B cell (primary cell): ENCODE measurements at regions not wholly inside any gene's neighbourhood (a gene's known extent, or its start where the extent isn't known, plus 50 kb on each side); places are given as distances from the start of the nearest gene placed in this dataset.

Source experiments
- ATAC-seq: fragments of 200-7000 bp; cut with Tn5 transposase; one replicate; pipeline ENCODE4 v1.10.0; 2021; ENCODE audit warnings: low read depth, mild to moderate bottlenecking, moderate number of reproducible peaks, moderate library complexity
- CTCF ChIA-PET: fragments of 350-600 bp; sonication (Branson Sonifier 250); formaldehyde crosslinking; loops from one replicate; lab custom pipeline; 2021; ENCODE audit warnings: antibody characterized with exemption, inconsistent platforms; lab: Charles Lee
- POLR2A ChIA-PET: fragments of 350-600 bp; sonication (Branson Sonifier 250); formaldehyde crosslinking; loops from one replicate; lab custom pipeline; 2021; ENCODE audit warnings: antibody characterized with exemption; lab: Charles Lee
- DNase-seq: peaks from one replicate; pipeline ENCODE4 v3.0.0; 2013
- H2AFZ ChIP-seq: 2 replicates; pipeline ENCODE4 v1.6.1; 2012; ENCODE audit warnings: mild to moderate bottlenecking, low read depth, low read length; ENCODE audit not compliant: insufficient read depth, poor library complexity, severe bottlenecking
- H3K27ac ChIP-seq, 2 donors: 1 replicate in 1 of 2; 2 replicates in 1 of 2; pipeline ENCODE4 v1.5.1; 2012 to 2013; ENCODE audit warnings: low read length in 2 of 2, mild to moderate bottlenecking in 2 of 2, moderate library complexity in 1 of 2
- H3K27me3 ChIP-seq, 4 experiments: fragments of 200-600 bp in 1 of 4; sonication (generic) in 1 of 4; replicated peaks in 1 of 4; 1 replicate in 2 of 4; 2 replicates in 2 of 4; pipeline versions ENCODE4 v1.6.1 to v1.7.0; 2013 to 2016; ENCODE audit warnings: low read length in 3 of 4, mild to moderate bottlenecking in 2 of 4, mixed read lengths in 1 of 4, moderate library complexity in 1 of 4; ENCODE audit not compliant: insufficient read depth in 4 of 4, control insufficient read depth in 3 of 4; ENCODE audit errors: control extremely low read depth in 1 of 4
- H3K36me3 ChIP-seq, 2 experiments: replicated peaks in 1 of 2; 1 replicate in 1 of 2; 2 replicates in 1 of 2; pipeline versions ENCODE4 v1.6.1 to v1.7.1; 2013; ENCODE audit warnings: low read length in 1 of 2; ENCODE audit not compliant: insufficient read depth in 2 of 2, control insufficient read depth in 1 of 2; ENCODE audit errors: control extremely low read depth in 1 of 2, extremely low read depth in 1 of 2
- H3K4me1 ChIP-seq, 2 donors: fragments of 200-600 bp in 1 of 2; sonication (generic) in 1 of 2; 1 replicate in 1 of 2; 2 replicates in 1 of 2; pipeline versions ENCODE4 v1.5.1 to v1.6.1; 2013 to 2017; ENCODE audit warnings: low read length in 2 of 2; ENCODE audit not compliant: control insufficient read depth in 2 of 2, insufficient read depth in 2 of 2
- H3K4me2 ChIP-seq: replicated peaks from 2 replicates; pipeline ENCODE3; 2012; ENCODE audit warnings: mild to moderate bottlenecking, low read depth, low read length; ENCODE audit not compliant: poor library complexity, severe bottlenecking
- H3K4me3 ChIP-seq, 5 experiments: fragments of 200-600 bp in 1 of 5; sonication (generic) in 1 of 5; 1 replicate in 3 of 5; 2 replicates in 2 of 5; pipeline versions ENCODE4 v1.5.1 to v1.7.0; 2011 to 2016; ENCODE audit warnings: low read length in 4 of 5, mild to moderate bottlenecking in 4 of 5, low read depth in 2 of 5, control low read depth in 1 of 5, moderate library complexity in 1 of 5; ENCODE audit not compliant: insufficient read depth in 1 of 5; ENCODE audit errors: control extremely low read depth in 1 of 5, extremely low read depth in 1 of 5
- H3K79me2 ChIP-seq: fragments of 200-600 bp; sonication (generic); one replicate; pipeline ENCODE4 v1.6.0; 2016; ENCODE audit warnings: low read length; ENCODE audit not compliant: control insufficient read depth, insufficient read depth
- H3K9ac ChIP-seq: fragments of 200-600 bp; sonication (generic); 2 replicates; pipeline ENCODE4 v1.6.1; 2017; ENCODE audit warnings: mild to moderate bottlenecking, low read length, moderate library complexity
- H3K9me3 ChIP-seq, 3 donors: one replicate each; pipeline versions ENCODE4 v1.6.1 to v1.7.1; 2013; ENCODE audit warnings: low read length in 2 of 3; ENCODE audit not compliant: control insufficient read depth in 2 of 3, insufficient read depth in 1 of 3; ENCODE audit errors: control extremely low read depth in 1 of 3
- H4K20me1 ChIP-seq: 2 replicates; pipeline ENCODE4 v1.6.0; 2012; ENCODE audit warnings: mild to moderate bottlenecking, low read length; ENCODE audit not compliant: insufficient read depth, control insufficient read depth, poor library complexity, severe bottlenecking
- H3K27ac Mint-ChIP-seq: one replicate; pipeline ENCODE4 v1.8.0; 2021; ENCODE audit warnings: mixed read lengths
- H3K27me3 Mint-ChIP-seq: one replicate; pipeline ENCODE4 v1.8.0; 2021; ENCODE audit warnings: mixed read lengths
- H3K4me1 Mint-ChIP-seq: one replicate; pipeline ENCODE4 v1.8.0; 2021; ENCODE audit warnings: mixed read lengths
- H3K4me3 Mint-ChIP-seq: one replicate; pipeline ENCODE4 v1.8.0; 2021; ENCODE audit warnings: mixed read lengths
- H3K9me3 Mint-ChIP-seq: one replicate; pipeline ENCODE4 v1.8.0; 2022; ENCODE audit warnings: mixed read lengths; ENCODE audit not compliant: insufficient read depth
- CTCF ChIP-seq: fragments of 200-600 bp; IDR thresholded peaks from one replicate; pipeline ENCODE4 v1.8.0; 2022; ENCODE audit warnings: antibody characterized with exemption, mild to moderate bottlenecking
- EZH2 ChIP-seq: IDR thresholded peaks from 2 replicates; pipeline ENCODE4 v1.6.1; 2012; ENCODE audit warnings: borderline replicate concordance, low read depth, mild to moderate bottlenecking, moderate library complexity, low read length; ENCODE audit not compliant: insufficient read depth, poor library complexity, severe bottlenecking
- WGBS: methylation state at CpG from one replicate; pipeline ENCODE4 v1.1.5; 2013; ENCODE audit warnings: missing lambda C conversion rate; ENCODE audit not compliant: insufficient coverage; 5-methylcytosine and 5-hydroxymethylcytosine counted together
- intact Hi-C: fragments of 100-400 bp; cut with micrococcal nuclease; formaldehyde crosslinking; loops from one replicate; pipeline ENCODE4 v1.10.0; 2022

DNA sequence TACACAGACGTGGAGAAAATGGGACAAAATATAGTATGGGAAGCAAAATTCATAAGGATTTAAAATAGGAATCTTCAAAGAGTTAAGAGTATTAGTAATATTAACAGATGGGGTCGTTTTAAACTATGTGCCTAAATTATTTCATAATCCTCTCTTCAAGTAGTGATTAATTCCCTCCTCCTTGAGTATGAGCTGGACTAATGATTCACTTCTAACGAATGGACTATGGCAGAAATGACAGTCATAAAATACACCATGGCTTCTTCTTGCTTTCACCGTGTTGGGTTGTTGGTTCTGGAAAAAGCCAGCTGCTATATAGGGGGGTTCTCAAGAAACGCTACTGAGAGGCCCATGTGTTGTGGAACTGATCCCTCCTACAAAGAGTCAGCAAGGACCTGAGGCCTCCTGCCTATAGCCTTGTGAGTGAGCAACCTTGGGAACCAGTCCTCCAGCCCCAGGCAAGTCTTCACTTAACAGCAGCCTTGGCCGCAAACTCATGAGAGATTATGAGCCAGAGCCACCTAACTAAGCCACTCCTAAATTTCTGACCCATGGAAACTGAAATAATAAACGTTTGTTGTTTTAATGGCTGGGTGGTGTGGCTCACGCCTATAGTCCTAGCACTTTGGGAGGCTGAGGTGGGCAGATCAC is 64.8 kb upstream of the ABHD2 start:
- H2AFZ ChIP-seq, result no peak overlapping the region
- Mint-ChIP-seq H3K4me3 (no peak overlapping the region), H3K9me3 (peaks cover 7% of the 10 kb centered on the region), H3K4me1 (no peaks in the 10 kb centered on the region), H3K27me3 (peaks cover 25% of the 10 kb centered on the region), H3K27ac (no peak overlapping the region)
- no peaks in the 10 kb centered on the region for H3K4me1 ChIP-seq
- peaks cover 0 to 7% (median 0%) of the 10 kb centered on the region in 4 experiments for H3K27me3 ChIP-seq
- DNase-seq, result no peak
- no peaks in the 10 kb centered on the region for H4K20me1 ChIP-seq
- CTCF ChIA-PET, result interaction anchor here (0.7 to 1.4 kb wide), 2 partner anchors 117 to 119 kb away, joined by 3 to 4 read pairs; no protein-coding TSS in a partner anchor
- no peak for ATAC-seq
- WGBS, result 100% methylated on average over 1 of the region's 8 CpGs
- intact Hi-C loops, result no loop called here
- no peak overlapping the region for H3K27ac ChIP-seq
- no peak overlapping the region for H3K4me2 ChIP-seq
- H3K79me2 ChIP-seq, result no peaks in the 10 kb centered on the region
- no peaks in the 10 kb centered on the region for H3K36me3 ChIP-seq
- peaks cover 0 to 15% (median 0%) of the 10 kb centered on the region in 3 donors for H3K9me3 ChIP-seq
- no peak overlapping the region for H3K4me3 ChIP-seq
- no peak for TF ChIP-seq CTCF
- TF ChIP-seq EZH2, result no peak
- POLR2A ChIA-PET, result no interaction called here
- H3K9ac ChIP-seq, result no peak overlapping the region

DNA sequence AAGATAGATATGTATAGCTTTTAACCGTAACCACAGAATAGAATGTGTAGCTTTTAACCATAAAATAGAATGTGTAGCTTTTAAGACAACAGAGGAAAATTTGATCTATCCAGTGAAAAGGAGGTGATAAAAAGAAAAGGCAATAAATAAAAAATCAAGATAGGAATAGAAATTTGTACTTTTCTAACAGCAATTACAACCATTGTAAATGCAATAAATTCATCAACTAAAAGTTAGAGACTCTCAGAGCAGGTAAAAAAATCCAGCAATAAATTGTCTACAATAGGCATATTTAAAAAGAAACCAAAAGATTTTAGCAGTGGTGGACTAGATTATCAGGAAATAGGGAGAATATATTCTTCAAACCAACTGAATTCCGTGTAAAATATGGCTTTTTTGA is 63.8 kb upstream of the ABHD2 start:
- H3K79me2 ChIP-seq, result no peaks in the 10 kb centered on the region
- no peak overlapping the region for H2AFZ ChIP-seq
- no peak overlapping the region for H3K4me3 ChIP-seq
- peaks cover 20% of the 10 kb centered on the region for H3K27me3 Mint-ChIP-seq
- H3K4me2 ChIP-seq, result no peak overlapping the region
- peaks cover 0 to 7% (median 0%) of the 10 kb centered on the region in 4 experiments for H3K27me3 ChIP-seq
- TF ChIP-seq EZH2 (no peak), CTCF (no peak)
- DNase-seq (no peak), ATAC-seq (no peak)
- no peak overlapping the region for H3K4me3 Mint-ChIP-seq
- peaks cover 0 to 15% (median 0%) of the 10 kb centered on the region in 3 donors for H3K9me3 ChIP-seq
- no peaks in the 10 kb centered on the region for H4K20me1 ChIP-seq
- no peaks in the 10 kb centered on the region for H3K36me3 ChIP-seq
- H3K27ac ChIP-seq, result no peak overlapping the region
- ChIA-PET CTCF (interaction anchor here (1.4 kb wide), 1 partner anchor 120 kb away, joined by 4 read pairs; no protein-coding TSS in a partner anchor), POLR2A (no interaction called here)
- peaks cover 7% of the 10 kb centered on the region for H3K9me3 Mint-ChIP-seq
- no CpG with 5 or more reads among the region's 2 CpGs for WGBS
- no peaks in the 10 kb centered on the region for H3K4me1 ChIP-seq
- H3K27ac Mint-ChIP-seq, result no peak overlapping the region
- H3K4me1 Mint-ChIP-seq, result no peaks in the 10 kb centered on the region
- intact Hi-C loops, result no loop called here
- no peak overlapping the region for H3K9ac ChIP-seq
